GM18868 (cell line): ENCODE measurements at regions not wholly inside any gene's neighbourhood (a gene's known extent, or its start where the extent isn't known, plus 50 kb on each side); places are given as distances from the start of the nearest gene placed in this dataset.
A peak's percentile ranks its signal among the peaks of the same experiment; 100 is the strongest.

ENCODE experiments used
- ATAC-seq: cut with Tn5 transposase; IDR thresholded peaks from one replicate; pipeline ENCODE4 v1.9.1; 2021; ENCODE audit warnings: mild to moderate bottlenecking, moderate library complexity; ENCODE audit not compliant: unreplicated experiment

- ATAC-seq: peak; percentile 66
Observed at GRCh38 chr7:125412890-125413665, 483.5 kb upstream of the POT1 start.

- ATAC-seq: no peak
Observed at GRCh38 chr7:125409921-125410320, 480.3 kb upstream of the POT1 start.

GRCh38 chr7:125406111-125406510, 476.5 kb upstream of the POT1 start:
- no peak for ATAC-seq

DNA sequence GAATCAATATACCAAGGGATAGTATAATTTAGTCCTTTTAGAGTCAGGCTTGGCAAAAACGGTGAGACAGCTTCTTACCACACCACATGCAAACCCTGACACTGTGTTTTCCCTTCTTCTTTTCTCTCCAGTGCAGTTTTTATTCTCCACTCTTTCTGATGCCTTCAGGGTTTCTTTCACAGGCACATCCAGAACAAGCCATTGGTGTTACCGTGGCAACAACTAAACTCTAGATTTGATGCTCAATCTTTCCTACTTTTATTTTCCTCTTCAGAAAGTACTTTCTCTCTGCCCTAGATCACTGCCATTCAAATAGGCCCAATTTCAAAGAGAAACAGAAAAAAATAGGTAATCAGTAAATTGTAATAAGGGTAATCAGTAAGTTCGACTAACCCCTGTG, 469.8 kb upstream of the POT1 start:
- no peak for ATAC-seq

- ATAC-seq: no peak
Observed at GRCh38 chr7:125396466-125397151, 467.0 kb upstream of the POT1 start.

- ATAC-seq: no peak
Observed at GRCh38 chr7:125391921-125392320, 462.3 kb upstream of the POT1 start.

GRCh38 chr7:125390981-125391380, 461.4 kb upstream of the POT1 start:
- no peak for ATAC-seq

DNA sequence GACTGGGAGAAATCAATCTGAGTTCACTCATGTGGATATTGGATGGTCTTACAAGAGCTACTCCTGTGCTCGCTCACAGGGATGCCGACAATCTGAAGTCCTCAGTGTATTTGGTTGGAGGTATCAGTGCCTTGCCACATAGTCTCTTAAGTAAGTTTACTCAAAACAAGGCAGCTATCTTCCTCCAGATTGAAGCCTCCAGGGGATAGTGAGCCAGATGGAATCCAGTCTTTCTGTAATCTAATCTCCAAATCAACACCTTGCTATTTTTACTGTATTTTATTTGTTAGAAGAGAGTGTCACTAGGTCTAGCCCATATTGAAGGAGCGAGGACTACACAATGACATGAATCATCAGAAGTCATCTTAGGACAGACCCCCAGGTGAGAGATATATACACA, 456.6 kb upstream of the POT1 start:
- no peak for ATAC-seq

DNA sequence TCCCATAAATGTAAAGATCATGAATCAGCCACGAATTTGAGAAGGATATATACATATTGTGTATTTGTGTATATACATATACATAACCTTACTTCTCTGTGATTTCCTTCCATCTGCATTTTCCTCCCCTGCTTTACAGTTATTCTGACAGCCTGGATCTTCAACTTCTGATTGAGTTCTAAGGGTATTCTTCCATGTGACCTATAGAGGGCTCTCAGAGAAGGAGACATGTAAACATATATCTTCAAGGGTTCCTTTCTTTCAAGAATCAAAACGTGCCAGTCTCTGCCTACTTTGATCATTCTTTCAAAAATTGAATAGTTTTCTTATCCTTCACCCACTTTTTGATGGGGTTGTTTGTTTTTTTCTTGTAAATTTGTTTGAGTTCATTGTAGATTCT, 453.7 kb upstream of the POT1 start:
- ATAC-seq: peak; percentile 54

DNA sequence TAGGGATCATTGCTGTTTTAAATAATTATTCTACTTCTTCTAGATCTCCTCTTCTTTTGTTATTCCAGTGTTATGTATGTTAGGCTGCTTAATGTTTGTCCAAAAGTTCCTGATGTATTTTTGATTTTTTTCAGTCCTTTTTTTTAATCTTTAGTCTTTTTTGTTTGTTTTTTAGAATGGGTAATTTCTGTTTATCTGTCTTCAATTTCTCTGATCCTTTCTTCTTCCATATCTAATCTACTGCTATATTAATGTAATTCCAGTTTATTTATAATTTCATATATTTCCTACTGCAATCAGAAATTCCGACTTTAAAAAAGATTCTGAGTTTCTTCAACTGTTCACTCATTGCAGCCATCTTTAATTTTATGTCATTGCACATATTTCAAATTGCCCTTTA, 452.8 kb upstream of the POT1 start:
- ATAC-seq: no peak

DNA sequence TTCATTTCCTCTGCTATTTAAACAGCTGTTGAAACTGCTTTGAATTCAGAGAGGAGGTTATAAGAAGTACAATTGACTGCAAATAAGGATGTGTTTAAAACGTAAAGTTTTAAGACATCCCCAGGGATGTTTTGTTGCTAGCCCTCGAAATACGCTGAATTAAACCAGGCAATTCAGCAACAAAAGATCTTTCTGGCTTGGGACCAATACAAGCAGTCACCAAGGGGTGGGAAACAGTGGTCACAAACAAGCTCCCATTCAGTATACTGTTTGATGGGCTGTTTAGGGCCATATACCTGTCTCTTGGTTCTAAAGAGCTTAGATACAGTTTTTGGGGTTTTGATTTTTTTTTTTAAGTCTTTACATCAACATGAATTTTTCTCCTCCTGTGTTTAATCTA, 446.3 kb upstream of the POT1 start:
- no peak for ATAC-seq

DNA sequence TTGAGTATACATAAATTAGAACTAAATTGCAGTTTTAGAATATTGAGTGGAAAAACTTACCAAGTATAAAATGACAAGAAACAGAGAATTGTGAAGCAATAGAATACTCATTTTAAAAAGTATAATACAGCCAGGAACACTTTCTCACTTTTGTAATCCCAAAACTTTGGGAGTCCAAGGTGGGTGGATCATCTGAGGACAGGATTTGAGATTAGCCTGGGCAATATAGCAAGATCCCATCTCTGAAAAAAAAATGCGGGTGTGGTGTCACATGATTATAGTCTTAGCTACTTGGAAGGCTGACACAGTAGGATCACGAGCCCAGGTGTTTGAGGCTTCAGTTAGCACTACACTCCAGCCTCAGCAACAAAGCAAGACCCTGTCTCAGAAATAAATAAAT, 440.9 kb upstream of the POT1 start:
- ATAC-seq: no peak

GRCh38 chr7:125363873-125364272, 434.2 kb upstream of the POT1 start:
- no peak for ATAC-seq

- ATAC-seq: no peak
Observed at GRCh38 chr7:125358551-125359167, 429.0 kb upstream of the POT1 start.

GRCh38 chr7:125357676-125358455, 428.2 kb upstream of the POT1 start:
- no peak for ATAC-seq

DNA sequence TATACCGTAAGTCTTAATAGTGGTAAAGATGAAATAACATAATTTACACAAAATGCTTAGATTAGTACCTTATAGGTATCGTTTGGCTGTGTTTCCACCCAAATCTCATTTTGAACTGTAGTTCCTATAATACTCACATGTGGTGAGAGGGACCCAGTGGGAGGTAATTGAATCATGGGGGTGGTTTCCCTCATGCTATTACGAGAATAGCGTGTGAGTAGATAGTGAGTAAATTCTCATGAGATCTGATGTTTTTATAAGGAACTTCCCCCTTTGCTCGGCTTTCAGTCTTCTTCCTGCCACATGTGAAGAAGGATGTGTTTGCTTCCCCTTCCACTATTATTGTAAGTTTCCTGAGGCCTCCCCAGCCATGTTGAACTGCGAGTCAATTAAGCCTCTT, 426.3 kb upstream of the POT1 start:
- ATAC-seq: peak; percentile 92

DNA sequence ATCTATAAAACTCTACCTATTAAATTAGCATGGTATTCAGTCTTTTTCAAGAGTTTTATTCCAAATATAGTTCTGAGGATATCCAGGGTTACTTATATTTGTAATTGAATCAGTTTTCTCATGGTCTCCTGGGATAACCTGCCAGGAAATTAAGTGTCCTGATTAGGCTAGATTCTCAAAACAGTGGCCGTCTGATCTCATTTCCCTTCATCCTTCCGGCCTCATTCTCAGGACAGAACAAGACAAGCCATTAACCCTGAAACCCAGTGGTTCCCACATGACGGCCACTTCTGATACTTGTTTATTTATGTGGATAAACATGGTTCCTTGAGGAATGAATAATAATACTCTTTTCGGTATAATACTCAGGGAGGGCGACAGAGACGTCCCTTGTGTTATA, 417.6 kb upstream of the POT1 start:
- no peak for ATAC-seq

- ATAC-seq: no peak
Observed at GRCh38 chr7:125338110-125338509, 408.5 kb upstream of the POT1 start.

DNA sequence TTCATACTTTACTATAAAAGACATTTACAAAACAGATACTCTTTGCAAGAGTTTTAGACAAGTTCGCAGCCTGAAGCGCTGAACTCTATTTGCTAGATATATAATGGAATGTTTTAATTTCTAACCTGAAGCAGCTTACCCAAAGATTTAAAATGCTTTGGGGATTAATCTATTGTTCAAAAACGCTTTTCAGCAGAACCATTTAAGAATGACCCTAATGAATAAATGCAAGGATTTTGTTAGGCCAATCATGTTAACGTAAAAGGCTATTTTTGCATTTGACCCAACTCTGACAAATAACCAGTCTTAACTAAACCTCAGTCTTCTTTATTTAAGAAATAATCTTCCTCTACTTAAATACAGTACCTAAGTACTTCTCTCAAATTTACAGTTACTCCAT, 406.7 kb upstream of the POT1 start:
- ATAC-seq: no peak

DNA sequence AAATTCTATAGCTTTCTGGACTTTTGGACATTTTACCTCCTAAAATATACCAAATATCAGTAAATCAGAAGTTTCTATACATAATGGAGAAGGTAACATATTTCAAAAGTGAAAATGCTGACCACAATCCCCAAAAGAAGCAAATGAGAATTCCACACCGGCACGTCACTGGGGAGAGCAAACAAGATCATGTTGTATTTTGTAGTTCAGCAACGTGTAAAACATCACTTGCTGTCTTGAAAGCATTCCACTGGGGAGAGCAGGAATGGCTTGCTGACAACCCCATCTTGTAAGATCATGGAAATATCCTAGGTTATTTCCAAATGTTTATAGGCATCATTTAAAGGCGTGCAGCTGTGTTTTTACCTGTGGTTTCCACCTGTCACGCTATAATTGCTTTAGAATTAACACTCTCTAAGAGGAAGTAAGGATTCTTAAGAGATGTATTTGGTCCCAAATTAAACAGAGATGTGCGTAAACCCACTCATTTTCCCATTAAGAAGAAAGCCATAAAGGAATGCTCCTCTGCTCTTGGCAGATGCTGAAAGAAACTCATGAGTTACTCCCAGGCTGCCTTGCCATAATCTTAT, 397.1 kb upstream of the POT1 start:
- no peak for ATAC-seq

DNA sequence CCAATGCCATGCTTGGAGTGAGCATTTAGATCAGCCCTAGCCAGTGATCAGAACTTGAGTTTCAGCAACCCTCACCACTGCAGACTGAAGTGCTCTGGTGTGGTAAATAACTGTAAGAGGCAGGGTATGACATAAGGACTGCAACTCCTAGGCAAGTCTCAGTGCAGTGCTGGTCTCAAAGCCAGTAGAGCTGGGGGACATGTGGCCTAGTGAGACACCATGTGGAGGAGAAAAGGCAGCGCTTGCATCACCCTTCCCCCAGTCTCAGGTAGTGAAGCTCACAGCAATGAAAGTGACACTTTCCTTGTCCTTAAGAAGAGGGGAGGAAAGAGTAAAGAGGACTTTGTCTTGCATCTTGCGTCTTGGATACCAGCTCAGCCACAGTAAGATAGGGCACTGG, 386.8 kb upstream of the POT1 start:
- ATAC-seq: peak; percentile 84
